Trophoblast cell (in vitro differentiated cells and primary cell): ENCODE measurements at regions not wholly inside any gene's neighbourhood (a gene's known extent, or its start where the extent isn't known, plus 50 kb on each side); places are given as distances from the start of the nearest gene placed in this dataset.

Experiments
- DNase-seq, 2 donors: peaks; one replicate each; pipeline ENCODE4 v3.0.0-alpha.2; 2016
- H2AFZ ChIP-seq: 2 replicates; pipeline ENCODE4 v1.6.1; 2013; ENCODE audit warnings: low read length, moderate library complexity, mild to moderate bottlenecking; ENCODE audit not compliant: insufficient read depth, poor library complexity
- H2AK5ac ChIP-seq: 2 replicates; pipeline ENCODE4 v1.6.1; 2013; ENCODE audit warnings: mild to moderate bottlenecking, low read length
- H2BK120ac ChIP-seq: 2 replicates; pipeline ENCODE4 v1.6.1; 2013; ENCODE audit warnings: low read length, mild to moderate bottlenecking, moderate library complexity; ENCODE audit not compliant: insufficient read depth, poor library complexity
- H2BK12ac ChIP-seq: 2 replicates; pipeline ENCODE4 v1.6.1; 2013; ENCODE audit warnings: mild to moderate bottlenecking, low read length, moderate library complexity
- H2BK5ac ChIP-seq: 2 replicates; pipeline ENCODE4 v1.6.1; 2013; ENCODE audit warnings: low read length, low read depth, moderate library complexity, mild to moderate bottlenecking; ENCODE audit not compliant: poor library complexity
- H3K14ac ChIP-seq: 2 replicates; pipeline ENCODE4 v1.6.1; 2013; ENCODE audit warnings: mild to moderate bottlenecking, low read length
- H3K18ac ChIP-seq: 2 replicates; pipeline ENCODE4 v1.6.1; 2013; ENCODE audit warnings: mild to moderate bottlenecking, low read length
- H3K23ac ChIP-seq: 2 replicates; pipeline ENCODE4 v1.6.1; 2013; ENCODE audit warnings: low read length
- H3K27ac ChIP-seq: 2 replicates; pipeline ENCODE4 v1.5.1; 2013; ENCODE audit warnings: low read depth, mild to moderate bottlenecking, inconsistent platforms, low read length, moderate library complexity
- H3K27me3 ChIP-seq: 2 replicates; pipeline ENCODE4 v1.6.1; 2013; ENCODE audit warnings: inconsistent platforms, mild to moderate bottlenecking, low read length, moderate library complexity; ENCODE audit not compliant: insufficient read depth
- H3K36me3 ChIP-seq, 2 experiments: 1 replicate in 1 of 2; 2 replicates in 1 of 2; pipeline ENCODE4 v1.6.1; 2013; ENCODE audit warnings: low read length in 2 of 2, mild to moderate bottlenecking in 2 of 2, moderate library complexity in 1 of 2; ENCODE audit not compliant: insufficient read depth in 2 of 2, control insufficient read depth in 1 of 2
- H3K4ac ChIP-seq: 2 replicates; pipeline ENCODE4 v1.6.1; 2013; ENCODE audit warnings: low read depth, mild to moderate bottlenecking, low read length, moderate library complexity
- H3K4me1 ChIP-seq, 2 experiments: 1 replicate in 1 of 2; 2 replicates in 1 of 2; pipeline ENCODE4 v1.6.1; 2013; ENCODE audit warnings: low read length in 2 of 2, mild to moderate bottlenecking in 2 of 2, moderate library complexity in 1 of 2; ENCODE audit not compliant: insufficient read depth in 2 of 2, control insufficient read depth in 1 of 2
- H3K4me2 ChIP-seq: 2 replicates; pipeline ENCODE4 v1.6.1; 2013; ENCODE audit warnings: inconsistent platforms, mild to moderate bottlenecking, low read length, moderate library complexity
- H3K4me3 ChIP-seq: 2 replicates; pipeline ENCODE4 v1.5.1; 2013; ENCODE audit warnings: mild to moderate bottlenecking, low read depth, low read length, inconsistent platforms
- H3K79me1 ChIP-seq: one replicate; pipeline ENCODE4 v1.6.1; 2013; ENCODE audit warnings: low read length
- H3K79me2 ChIP-seq: 2 replicates; pipeline ENCODE4 v1.6.1; 2013; ENCODE audit warnings: low read length, mild to moderate bottlenecking; ENCODE audit not compliant: control insufficient read depth, insufficient read depth, poor library complexity
- H3K9ac ChIP-seq: 2 replicates; pipeline ENCODE4 v1.6.1; 2013; ENCODE audit warnings: mild to moderate bottlenecking, low read length
- H3K9me3 ChIP-seq: 2 replicates; pipeline ENCODE4 v1.6.1; 2013; ENCODE audit warnings: low read depth, mild to moderate bottlenecking, control low read depth, inconsistent platforms, low read length; ENCODE audit not compliant: insufficient read depth
- H4K12ac ChIP-seq: 2 replicates; pipeline ENCODE4 v1.6.1; 2013; ENCODE audit warnings: low read depth, mild to moderate bottlenecking, low read length, moderate library complexity
- H4K8ac ChIP-seq: 2 replicates; pipeline ENCODE4 v1.6.1; 2013; ENCODE audit warnings: low read depth, mild to moderate bottlenecking, low read length, moderate library complexity
- H4K91ac ChIP-seq: one replicate; pipeline ENCODE4 v1.6.1; 2013; ENCODE audit warnings: low read depth, mild to moderate bottlenecking, low read length, moderate library complexity
- WGBS: extraction: QIAGEN DNeasy Blood & Tissue Kit; methylation state at CpG from one replicate; pipeline ENCODE4 v1.1.7; 2013; ENCODE audit warnings: missing lambda C conversion rate; ENCODE audit not compliant: insufficient read length, insufficient coverage; ENCODE audit errors: extremely low coverage; 5-methylcytosine and 5-hydroxymethylcytosine counted together

- Histone ChIP-seq H3K4ac (no peak overlapping the region), H4K91ac (no peak overlapping the region), H2BK5ac (no peak overlapping the region), H3K4me1 (no peaks in the 10 kb centered on the region), H4K12ac (no peak overlapping the region), H2BK120ac (no peak overlapping the region), H3K9ac (no peak overlapping the region), H3K27ac (no peak overlapping the region), H3K79me2 (no peaks in the 10 kb centered on the region), H3K14ac (no peak overlapping the region), H3K4me3 (no peak overlapping the region), H3K4me2 (no peak overlapping the region), H3K36me3 (no peaks in the 10 kb centered on the region), H2BK12ac (no peak overlapping the region), H3K79me1 (no peaks in the 10 kb centered on the region), H3K18ac (no peak overlapping the region), H2AFZ (no peak overlapping the region), H3K27me3 (no peaks in the 10 kb centered on the region), H3K23ac (no peak overlapping the region), H3K9me3 (no peaks in the 10 kb centered on the region), H4K8ac (no peak overlapping the region), H2AK5ac (no peak overlapping the region)
- no peak for DNase-seq
- WGBS: no CpG with 5 or more reads among the region's 5 CpGs
Observed at GRCh38 chr9:14399756-14400657, 86.1 kb upstream of the NFIB start.

DNA sequence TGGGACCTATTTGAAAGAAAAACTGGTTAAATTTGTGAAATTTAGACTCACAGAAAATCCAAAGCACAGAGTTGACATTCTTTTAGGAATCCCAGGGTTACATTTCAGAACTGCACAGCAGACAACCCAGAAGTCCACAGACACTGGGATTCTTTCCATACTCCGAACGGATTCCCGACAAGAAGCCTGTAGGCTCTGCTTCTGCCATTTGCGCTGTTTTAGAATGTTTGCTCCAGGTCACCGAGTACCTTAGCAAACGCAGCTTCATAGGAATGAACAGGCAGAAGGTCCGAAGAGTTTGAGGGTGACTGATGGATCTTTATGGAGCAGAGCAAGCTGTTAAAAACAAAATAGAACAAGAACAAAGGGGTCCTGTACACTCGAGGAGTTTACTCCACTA is 84.5 kb upstream of the NFIB start:
- Histone ChIP-seq H2AFZ (no peak overlapping the region), H3K4me1 (no peaks in the 10 kb centered on the region), H4K8ac (no peak overlapping the region), H3K79me1 (no peaks in the 10 kb centered on the region), H4K91ac (no peak overlapping the region), H4K12ac (no peak overlapping the region), H2BK5ac (no peak overlapping the region), H2BK12ac (no peak overlapping the region), H3K9ac (no peak overlapping the region), H2BK120ac (no peak overlapping the region), H3K23ac (no peak overlapping the region), H3K4me3 (no peak overlapping the region), H3K27me3 (no peaks in the 10 kb centered on the region), H3K79me2 (no peaks in the 10 kb centered on the region), H3K9me3 (no peaks in the 10 kb centered on the region), H3K4ac (no peak overlapping the region), H3K14ac (no peak overlapping the region), H3K27ac (no peak overlapping the region), H3K18ac (no peak overlapping the region), H3K36me3 (no peaks in the 10 kb centered on the region), H2AK5ac (no peak overlapping the region), H3K4me2 (no peak overlapping the region)
- DNase-seq: no peak
- WGBS: no CpG with 5 or more reads among the region's 8 CpGs

DNA sequence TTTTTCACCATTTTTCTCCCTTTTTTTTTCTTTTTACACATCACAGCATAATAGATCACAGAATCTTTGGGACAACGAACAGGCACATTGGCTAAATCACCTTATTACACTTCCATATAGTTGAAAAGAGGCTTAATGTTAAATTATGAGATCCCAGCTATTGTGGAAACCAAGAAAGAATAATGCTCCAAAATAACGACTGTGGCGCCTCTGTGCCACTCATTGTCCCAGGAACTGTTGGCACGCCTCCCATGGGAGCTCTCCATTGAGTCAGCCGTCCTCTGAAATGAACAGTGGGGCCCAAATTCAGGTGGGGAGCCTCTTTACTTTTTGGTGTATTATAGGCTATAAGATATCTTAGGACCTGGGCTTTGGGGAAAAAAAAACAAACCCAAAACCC is 82.2 kb upstream of the NFIB start:
- H3K9ac ChIP-seq: no peak overlapping the region
- no peak overlapping the region for H4K12ac ChIP-seq
- WGBS: no CpG with 5 or more reads among the region's 5 CpGs
- H3K79me2 ChIP-seq: no peaks in the 10 kb centered on the region
- no peaks in the 10 kb centered on the region for H3K27me3 ChIP-seq
- H2BK120ac ChIP-seq: no peak overlapping the region
- H3K27ac ChIP-seq: no peak overlapping the region
- H3K4me2 ChIP-seq: no peak overlapping the region
- no peak overlapping the region for H4K8ac ChIP-seq
- no peak overlapping the region for H3K18ac ChIP-seq
- no peaks in the 10 kb centered on the region for H3K36me3 ChIP-seq
- no peaks in the 10 kb centered on the region for H3K79me1 ChIP-seq
- no peak overlapping the region for H2BK5ac ChIP-seq
- H3K23ac ChIP-seq: no peak overlapping the region
- no peak overlapping the region for H2BK12ac ChIP-seq
- DNase-seq: no peak
- no peak overlapping the region for H2AK5ac ChIP-seq
- H3K9me3 ChIP-seq: peaks cover 1% of the 10 kb centered on the region
- H3K4me1 ChIP-seq: no peaks in the 10 kb centered on the region
- no peak overlapping the region for H3K4me3 ChIP-seq
- no peak overlapping the region for H3K4ac ChIP-seq
- no peak overlapping the region for H3K14ac ChIP-seq
- H2AFZ ChIP-seq: no peak overlapping the region
- no peak overlapping the region for H4K91ac ChIP-seq

DNA sequence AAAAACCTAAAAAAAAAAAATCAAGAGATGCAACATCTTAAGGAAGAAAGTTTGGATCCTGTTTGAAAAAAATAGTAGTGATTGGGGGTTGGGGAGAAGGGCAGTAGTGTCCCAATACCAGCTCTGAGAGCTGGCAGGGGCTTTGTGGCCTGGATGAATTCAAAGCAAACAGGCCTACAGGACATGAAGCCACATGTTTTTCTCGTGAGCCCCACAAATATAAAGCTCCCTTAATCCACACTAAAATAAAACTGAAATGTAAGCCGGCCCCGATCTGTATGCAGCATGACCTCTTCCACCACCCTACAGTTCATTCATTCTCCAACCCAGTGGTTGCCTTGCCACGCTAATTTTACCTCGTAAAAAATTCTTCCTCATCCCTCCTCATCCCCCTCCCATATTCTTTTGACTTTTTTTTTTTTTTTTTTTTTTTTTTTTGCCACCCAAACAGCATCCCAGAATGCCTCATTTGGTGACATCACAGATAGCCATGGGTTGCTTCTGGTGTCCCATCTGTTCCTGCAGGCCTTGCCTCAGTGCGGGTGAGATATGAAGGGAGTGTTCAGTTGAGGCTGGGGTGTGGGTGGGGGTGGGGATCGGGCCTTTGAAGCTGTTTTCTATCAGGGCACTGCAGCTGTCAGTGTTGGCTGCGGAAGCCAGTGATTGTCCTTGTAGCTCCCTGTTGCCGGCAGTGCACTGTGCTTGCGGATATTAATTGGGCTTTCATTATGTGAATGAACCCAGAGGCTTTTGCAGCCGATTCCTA is 81.6 kb upstream of the NFIB start:
- Histone ChIP-seq H2BK5ac (no peak overlapping the region), H4K91ac (no peak overlapping the region), H2BK12ac (no peak overlapping the region), H3K4me1 (no peaks in the 10 kb centered on the region), H2AFZ (no peak overlapping the region), H4K8ac (no peak overlapping the region), H4K12ac (no peak overlapping the region), H3K9me3 (peaks cover 1% of the 10 kb centered on the region), H3K36me3 (no peaks in the 10 kb centered on the region), H3K18ac (no peak overlapping the region), H3K4me3 (no peak overlapping the region), H2AK5ac (no peak overlapping the region), H3K27me3 (no peaks in the 10 kb centered on the region), H3K14ac (no peak overlapping the region), H3K79me2 (no peaks in the 10 kb centered on the region), H2BK120ac (no peak overlapping the region), H3K79me1 (no peaks in the 10 kb centered on the region), H3K4me2 (no peak overlapping the region), H3K9ac (no peak overlapping the region), H3K23ac (no peak overlapping the region), H3K27ac (no peak overlapping the region), H3K4ac (no peak overlapping the region)
- DNase-seq: no peak
- 100% methylated on average over 2 of the region's 11 CpGs for WGBS
